ENCODE measurements at regions not wholly inside any gene's neighbourhood (a gene's known extent, or its start where the extent isn't known, plus 50 kb on each side); places are given as distances from the start of the nearest gene placed in this dataset.

DNA sequence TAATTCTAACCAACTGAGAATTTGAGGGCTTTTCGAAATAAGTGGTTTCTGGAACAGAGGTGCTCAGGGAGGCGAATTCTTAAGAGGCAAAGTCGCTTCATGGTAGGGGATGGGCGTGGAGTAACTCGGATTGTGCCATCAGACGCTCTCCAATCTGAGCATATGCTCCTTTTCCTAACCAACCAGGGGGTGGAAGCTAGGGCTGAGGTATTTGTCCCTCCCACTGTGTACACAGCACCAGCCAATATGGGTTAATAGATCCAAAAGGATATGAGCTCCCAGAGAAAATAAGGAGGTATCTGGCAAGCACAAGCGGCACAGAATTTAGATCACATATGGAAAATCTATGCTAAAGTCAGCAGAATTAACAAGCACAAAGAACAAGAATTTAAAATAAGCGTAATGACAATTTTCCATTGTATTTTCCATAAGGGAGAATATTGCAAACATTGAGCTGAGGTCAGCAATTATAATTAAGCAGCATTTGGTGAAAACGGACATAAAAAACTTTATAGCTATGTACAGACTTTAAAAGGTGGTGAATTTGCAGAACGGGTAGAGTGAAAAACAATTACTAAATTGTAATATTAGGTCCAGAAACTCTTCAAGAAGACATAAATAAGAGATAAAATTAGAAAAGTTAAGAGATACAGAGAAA is 55.0 kb upstream of the PHACTR1 start:
- Mint-ChIP-seq H3K4me3 (ENCODE audit: unreplicated experiment) (no peak overlapping the region), H3K36me3 (ENCODE audit: low read depth) (no peaks in the 10 kb centered on the region), H3K27ac (ENCODE audit: unreplicated experiment) (no peak overlapping the region), H3K9me3 (ENCODE audit: low read depth) (no peaks in the 10 kb centered on the region), H3K27me3 (ENCODE audit: low read depth) (peaks cover 13% of the 10 kb centered on the region), H3K4me1 (ENCODE audit: low read depth) (no peaks in the 10 kb centered on the region)
- DNase-seq (ENCODE audit: low spot score): no peak
- no peak for TF ChIP-seq CTCF (IDR thresholded peaks at IDR 0.05)
